ENCODE measurements at regions not wholly inside any gene's neighbourhood (a gene's known extent, or its start where the extent isn't known, plus 50 kb on each side); places are given as distances from the start of the nearest gene placed in this dataset.

DNA sequence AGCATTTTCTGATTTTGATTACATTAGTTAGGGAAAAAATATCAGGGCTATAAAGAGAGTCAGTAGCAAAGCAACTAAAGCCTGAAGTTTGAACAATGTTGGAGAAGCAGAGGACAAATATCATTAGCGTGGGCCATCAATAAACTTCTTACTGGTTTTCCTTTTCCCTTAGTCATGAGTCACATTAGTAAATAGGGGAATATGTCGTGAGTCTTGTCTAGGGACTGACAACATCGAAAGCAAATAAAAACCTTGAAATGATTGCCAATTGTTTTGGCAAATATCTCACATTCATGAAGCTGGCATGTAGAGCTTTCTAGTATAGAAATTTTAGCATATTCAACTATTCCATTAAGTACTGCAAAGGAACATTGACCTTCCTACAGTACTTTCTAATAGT, 806.0 kb upstream of the SORCS1 start:
- TF ChIP-seq, protein P1, sequence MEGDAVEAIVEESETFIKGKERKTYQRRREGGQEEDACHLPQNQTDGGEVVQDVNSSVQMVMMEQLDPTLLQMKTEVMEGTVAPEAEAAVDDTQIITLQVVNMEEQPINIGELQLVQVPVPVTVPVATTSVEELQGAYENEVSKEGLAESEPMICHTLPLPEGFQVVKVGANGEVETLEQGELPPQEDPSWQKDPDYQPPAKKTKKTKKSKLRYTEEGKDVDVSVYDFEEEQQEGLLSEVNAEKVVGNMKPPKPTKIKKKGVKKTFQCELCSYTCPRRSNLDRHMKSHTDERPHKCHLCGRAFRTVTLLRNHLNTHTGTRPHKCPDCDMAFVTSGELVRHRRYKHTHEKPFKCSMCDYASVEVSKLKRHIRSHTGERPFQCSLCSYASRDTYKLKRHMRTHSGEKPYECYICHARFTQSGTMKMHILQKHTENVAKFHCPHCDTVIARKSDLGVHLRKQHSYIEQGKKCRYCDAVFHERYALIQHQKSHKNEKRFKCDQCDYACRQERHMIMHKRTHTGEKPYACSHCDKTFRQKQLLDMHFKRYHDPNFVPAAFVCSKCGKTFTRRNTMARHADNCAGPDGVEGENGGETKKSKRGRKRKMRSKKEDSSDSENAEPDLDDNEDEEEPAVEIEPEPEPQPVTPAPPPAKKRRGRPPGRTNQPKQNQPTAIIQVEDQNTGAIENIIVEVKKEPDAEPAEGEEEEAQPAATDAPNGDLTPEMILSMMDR (conservative IDR thresholded peaks at IDR 0.05; ENCODE audit: low read length), result no peak
- TF ChIP-seq EZH2phosphoT487 (IDR thresholded peaks at IDR 0.05; ENCODE audit: borderline replicate concordance, low read depth, low read length), result no peak

Measured in OCI-LY7 (cell line).